Adrenal gland (tissue), 9 donors: ENCODE measurements at regions not wholly inside any gene's neighbourhood (a gene's known extent, or its start where the extent isn't known, plus 50 kb on each side); places are given as distances from the start of the nearest gene placed in this dataset.

ENCODE experiments used
- DNase-seq, 7 donors: peaks; one replicate each; pipeline ENCODE4 v3.0.0-alpha.2; 2019 to 2020
- H3K27ac ChIP-seq, 5 donors: fragments of 200-600 bp; sonication (generic) in 4 of 5; 1 replicate in 3 of 5; 2 replicates in 2 of 5; pipeline versions ENCODE4 v1.5.1 to v1.8.0; 2016 to 2020; ENCODE audit warnings: mild to moderate bottlenecking in 1 of 5
- H3K27me3 ChIP-seq: fragments of 200-600 bp; 2 replicates; pipeline ENCODE4 v1.8.0; 2021
- H3K36me3 ChIP-seq, 2 donors: fragments of 200-600 bp; replicated peaks in 1 of 2; 1 replicate in 1 of 2; 2 replicates in 1 of 2; pipeline versions ENCODE4 v1.5.1 to v1.8.0; 2018 to 2022
- H3K4me1 ChIP-seq, 2 donors: fragments of 200-600 bp; replicated peaks in 1 of 2; 1 replicate in 1 of 2; 2 replicates in 1 of 2; pipeline versions ENCODE4 v1.5.1 to v1.8.0; 2018 to 2021
- H3K4me3 ChIP-seq, 4 donors: fragments of 200-600 bp; sonication (generic) in 3 of 4; one replicate each; pipeline ENCODE4 v1.5.1; 2016 to 2018
- H3K9me3 ChIP-seq, 3 donors: fragments of 200-600 bp; sonication (generic) in 1 of 3; replicated peaks in 1 of 3; 1 replicate in 2 of 3; 2 replicates in 1 of 3; pipeline versions ENCODE4 v1.5.1 to v1.8.0; 2016 to 2021
- CTCF ChIP-seq, 6 experiments: fragments of 450-650 bp in 4 of 6; fragments of 200-600 bp in 2 of 6; sonication (generic) in 1 of 6; IDR thresholded peaks; 1 replicate in 5 of 6; 2 replicates in 1 of 6; pipeline versions ENCODE4 v1.5.1 to v1.8.0; 2016 to 2021; ENCODE audit warnings: antibody characterized with exemption in 6 of 6, mild to moderate bottlenecking in 2 of 6, moderate library complexity in 1 of 6
- POLR2A ChIP-seq, 2 donors: fragments of 450-650 bp; IDR thresholded peaks; one replicate each; pipeline ENCODE4 v1.6.1; 2017; ENCODE audit warnings: antibody characterized with exemption in 2 of 2, mild to moderate bottlenecking in 2 of 2, moderate library complexity in 1 of 2
- WGBS, 4 donors: extraction: QIAGEN DNeasy Blood & Tissue Kit in 2 of 4; methylation state at CpG; one replicate each; pipeline versions ENCODE4 v1.1.5 to v1.1.7; 2013 to 2017; 5-methylcytosine and 5-hydroxymethylcytosine counted together
- intact Hi-C, 2 donors: fragments of 100-400 bp; cut with DNase I; formaldehyde crosslinking; loops; one replicate each; pipeline versions ENCODE4 v1.14.1 to v1.15.0; 2022 to 2023
- donor health status: healthy with polysubstance abuse.
- donor health status: Bipolar disorder and iron deficiency.
- donor health status: DM: yes; HTN: yes; CAD: no.
- donor health status: DM: no; HTN: no; CAD: no.
- donor health status: DM: no; HTN: no; CAD: no.

- no peaks in the 10 kb centered on the region for H3K27me3 ChIP-seq
- no peaks in the 10 kb centered on the region for H3K9me3 ChIP-seq
- intact Hi-C loops, result no loop called here
- no peak overlapping the region for H3K4me3 ChIP-seq
- 70 to 71% (median 71%) methylated on average over 6 of the region's 6 CpGs for WGBS, 4 donors
- DNase-seq, result no peak
- H3K36me3 ChIP-seq, result no peaks in the 10 kb centered on the region
- no peaks in the 10 kb centered on the region for H3K4me1 ChIP-seq
- TF ChIP-seq POLR2A (IDR thresholded peaks at IDR 0.05), result no peak
- TF ChIP-seq CTCF (IDR thresholded peaks at IDR 0.05), result no peak
- no peak overlapping the region for H3K27ac ChIP-seq
Measured at GRCh38 chr13:22081430-22081829, 410.6 kb downstream of the FGF9 start.

GRCh38 chr13:22082030-22082429, 411.2 kb downstream of the FGF9 start:
- H3K4me3 ChIP-seq, result no peak overlapping the region

GRCh38 chr13:22082437-22083100, 411.7 kb downstream of the FGF9 start:
- H3K36me3 ChIP-seq, result no peaks in the 10 kb centered on the region
- H3K4me3 ChIP-seq, result no peak overlapping the region
- H3K27me3 ChIP-seq, result no peaks in the 10 kb centered on the region
- no peak overlapping the region for H3K27ac ChIP-seq
- no peaks in the 10 kb centered on the region for H3K4me1 ChIP-seq
- TF ChIP-seq CTCF (IDR thresholded peaks at IDR 0.05) (no peak), POLR2A (IDR thresholded peaks at IDR 0.05) (no peak)
- no peak for DNase-seq
- intact Hi-C loops, result no loop called here
- 63 to 77% (median 72%) methylated on average over 2 of the region's 2 CpGs for WGBS, 4 donors
- H3K9me3 ChIP-seq, result no peaks in the 10 kb centered on the region

More at GRCh38 chr13:22082030-22082429, 411.2 kb downstream of the FGF9 start:
- no peak overlapping the region for H3K27ac ChIP-seq
- no peaks in the 10 kb centered on the region for H3K36me3 ChIP-seq
- 85 to 89% (median 87%) methylated on average over 2 of the region's 2 CpGs for WGBS, 4 donors
- H3K9me3 ChIP-seq, result no peaks in the 10 kb centered on the region
- intact Hi-C loops, result no loop called here
- H3K27me3 ChIP-seq, result no peaks in the 10 kb centered on the region
- no peak for DNase-seq
- no peaks in the 10 kb centered on the region for H3K4me1 ChIP-seq
- no peak for TF ChIP-seq POLR2A (IDR thresholded peaks at IDR 0.05)
- no peak for TF ChIP-seq CTCF (IDR thresholded peaks at IDR 0.05)

GRCh38 chr13:22085001-22085400, 414.1 kb downstream of the FGF9 start:
- Histone ChIP-seq H3K36me3 (no peaks in the 10 kb centered on the region), H3K27ac (no peak overlapping the region), H3K4me1 (no peaks in the 10 kb centered on the region), H3K9me3 (no peaks in the 10 kb centered on the region), H3K27me3 (no peaks in the 10 kb centered on the region), H3K4me3 (no peak overlapping the region)
- 85 to 92% (median 89%) methylated on average over 2 of the region's 2 CpGs for WGBS, 4 donors
- TF ChIP-seq CTCF (IDR thresholded peaks at IDR 0.05) (no peak), POLR2A (IDR thresholded peaks at IDR 0.05) (no peak)
- intact Hi-C loops, result no loop called here
- no peak for DNase-seq
